H1 (cell line): ENCODE measurements at regions not wholly inside any gene's neighbourhood (a gene's known extent, or its start where the extent isn't known, plus 50 kb on each side); places are given as distances from the start of the nearest gene placed in this dataset.
A peak's percentile ranks its signal among the peaks of the same experiment; 100 is the strongest.

Experiments
- CTCF ChIA-PET: fragments of 300-600 bp; sonication (Branson Sonifier 250); formaldehyde crosslinking; loops from one replicate; lab custom pipeline; 2021; ENCODE audit not compliant: partially characterized antibody; lab: Charles Lee
- POLR2A ChIA-PET: fragments of 300-600 bp; sonication (Branson Sonifier 250); formaldehyde crosslinking; loops from one replicate; lab custom pipeline; 2021; ENCODE audit warnings: inconsistent platforms; ENCODE audit not compliant: partially characterized antibody; lab: Charles Lee
- DNase-seq, 2 experiments: peaks; one replicate each; pipeline versions ENCODE4 v3.0.0 to v3.0.0-alpha.2; 2010 to 2022; ENCODE audit warnings: low spot score in 2 of 2, low read depth in 1 of 2, mixed read lengths in 1 of 2
- FAIRE-seq: peaks from 2 replicates; lab custom pipeline; 2011; peaks lifted over from hg19 to GRCh38; lab: Jason Lieb, UNC
- H2AFZ ChIP-seq: 2 replicates; pipeline ENCODE4 v1.8.1; 2012; ENCODE audit warnings: low read length, inconsistent platforms
- H2AK5ac ChIP-seq: 2 replicates; pipeline ENCODE4 v1.6.1; 2013; ENCODE audit warnings: low read depth, low read length
- H2BK120ac ChIP-seq: replicated peaks from 2 replicates; pipeline ENCODE3; 2013; ENCODE audit warnings: low read depth, low read length, inconsistent platforms
- H2BK12ac ChIP-seq: 2 replicates; pipeline ENCODE4 v1.6.1; 2013; ENCODE audit warnings: low read depth, low read length
- H2BK15ac ChIP-seq: 2 replicates; pipeline ENCODE4 v1.6.1; 2013; ENCODE audit warnings: low read length
- H2BK20ac ChIP-seq: 2 replicates; pipeline ENCODE4 v1.6.1; 2013; ENCODE audit warnings: low read length
- H2BK5ac ChIP-seq: 2 replicates; pipeline ENCODE4 v1.6.1; 2013; ENCODE audit warnings: low read depth, low read length
- H3K14ac ChIP-seq: 2 replicates; pipeline ENCODE4 v1.6.1; 2013; ENCODE audit warnings: inconsistent platforms; ENCODE audit not compliant: insufficient read length
- H3K18ac ChIP-seq: 2 replicates; pipeline ENCODE4 v1.6.1; 2013; ENCODE audit warnings: low read length; ENCODE audit errors: extremely low read depth
- H3K23ac ChIP-seq: 2 replicates; pipeline ENCODE4 v1.6.1; 2013; ENCODE audit warnings: inconsistent platforms; ENCODE audit not compliant: insufficient read length
- H3K23me2 ChIP-seq: 2 replicates; pipeline ENCODE4 v1.6.1; 2013; ENCODE audit warnings: low read depth, low read length
- H3K27ac ChIP-seq: 2 replicates; pipeline ENCODE4 v1.6.1; 2011; ENCODE audit warnings: low read depth, low read length, inconsistent platforms
- H3K27me3 ChIP-seq, 4 experiments: replicated peaks in 1 of 4; 1 replicate in 1 of 4; 2 replicates in 3 of 4; pipeline versions ENCODE4 v1.6.1 to v1.8.1; 2011 to 2013; ENCODE audit warnings: low read length in 3 of 4, mild to moderate bottlenecking in 3 of 4, inconsistent platforms in 2 of 4, mixed read lengths in 2 of 4, moderate library complexity in 1 of 4; ENCODE audit not compliant: control insufficient read depth in 3 of 4, insufficient read depth in 3 of 4; ENCODE audit errors: extremely low read depth in 1 of 4
- H3K36me3 ChIP-seq, 4 experiments: 2 replicates each; pipeline versions ENCODE4 v1.6.1 to v1.8.1; 2011 to 2013; ENCODE audit warnings: mild to moderate bottlenecking in 4 of 4, low read length in 3 of 4, moderate library complexity in 2 of 4, control low read depth in 1 of 4, inconsistent platforms in 1 of 4; ENCODE audit not compliant: insufficient read depth in 4 of 4, control insufficient read depth in 2 of 4
- H3K4ac ChIP-seq: replicated peaks from 2 replicates; pipeline ENCODE3; 2013; ENCODE audit warnings: low read length, low read depth, mixed read lengths, inconsistent platforms; ENCODE audit not compliant: insufficient read length
- H3K4me1 ChIP-seq, 4 experiments: replicated peaks in 1 of 4; 1 replicate in 1 of 4; 2 replicates in 3 of 4; pipeline versions ENCODE4 v1.6.1 to v1.8.1; 2011 to 2013; ENCODE audit warnings: low read length in 3 of 4, inconsistent platforms in 2 of 4, mixed read lengths in 1 of 4; ENCODE audit not compliant: insufficient read depth in 4 of 4, control insufficient read depth in 3 of 4
- H3K4me2 ChIP-seq, 2 experiments: 2 replicates each; pipeline versions ENCODE4 v1.6.1 to v1.8.1; 2011 to 2013; ENCODE audit warnings: low read depth in 2 of 2, low read length in 2 of 2, control low read depth in 1 of 2, inconsistent platforms in 1 of 2, mild to moderate bottlenecking in 1 of 2; ENCODE audit not compliant: insufficient read depth in 1 of 2
- H3K4me3 ChIP-seq, 4 experiments: fragments of 200-600, 300-600 bp in 1 of 4; sonication (generic), shearing (Covaris generic), sonication (Bioruptor Twin) in 1 of 4; 2 replicates each; pipeline versions ENCODE4 v1.5.1 to v1.8.1; 2011 to 2016; ENCODE audit warnings: low read length in 4 of 4, low read depth in 3 of 4, control low read depth in 2 of 4, inconsistent platforms in 2 of 4, mild to moderate bottlenecking in 2 of 4, mixed read lengths in 1 of 4, moderate library complexity in 1 of 4; ENCODE audit not compliant: insufficient read depth in 2 of 4; ENCODE audit errors: extremely low read depth in 1 of 4
- H3K56ac ChIP-seq: replicated peaks from 2 replicates; pipeline ENCODE3; 2013; ENCODE audit warnings: low read depth, mild to moderate bottlenecking, mixed read lengths, low read length, inconsistent platforms; ENCODE audit not compliant: insufficient read length
- H3K79me1 ChIP-seq: 2 replicates; pipeline ENCODE4 v1.6.1; 2013; ENCODE audit warnings: low read depth, low read length, control low read depth
- H3K79me2 ChIP-seq, 2 experiments: 2 replicates each; pipeline versions ENCODE4 v1.6.1 to v1.8.1; 2012 to 2013; ENCODE audit warnings: low read length in 2 of 2, mild to moderate bottlenecking in 2 of 2, inconsistent platforms in 1 of 2; ENCODE audit not compliant: insufficient read depth in 2 of 2, control insufficient read depth in 1 of 2
- H3K9ac ChIP-seq, 4 experiments: replicated peaks in 1 of 4; 1 replicate in 1 of 4; 2 replicates in 3 of 4; pipeline versions ENCODE4 v1.6.1 to v1.8.1; 2011 to 2013; ENCODE audit warnings: low read depth in 3 of 4, low read length in 3 of 4, control low read depth in 2 of 4, mild to moderate bottlenecking in 2 of 4, moderate library complexity in 2 of 4, inconsistent platforms in 1 of 4; ENCODE audit errors: extremely low read depth in 1 of 4
- H3K9me3 ChIP-seq, 2 experiments: 2 replicates each; pipeline versions ENCODE4 v1.6.1 to v1.8.1; 2012 to 2013; ENCODE audit warnings: mild to moderate bottlenecking in 2 of 2, moderate library complexity in 2 of 2, control low read depth in 1 of 2, inconsistent platforms in 1 of 2, low read depth in 1 of 2, low read length in 1 of 2, mixed read lengths in 1 of 2; ENCODE audit not compliant: insufficient read depth in 2 of 2
- H4K20me1 ChIP-seq, 2 experiments: replicated peaks in 1 of 2; 2 replicates each; pipeline versions ENCODE3 to v1.8.1; 2011 to 2013; ENCODE audit warnings: inconsistent platforms in 2 of 2, low read length in 2 of 2, mild to moderate bottlenecking in 1 of 2; ENCODE audit not compliant: insufficient read depth in 2 of 2, control insufficient read depth in 1 of 2
- H4K5ac ChIP-seq: 2 replicates; pipeline ENCODE4 v1.6.1; 2013; ENCODE audit warnings: low read length, low read depth, mixed read lengths, inconsistent platforms; ENCODE audit not compliant: insufficient read length
- H4K8ac ChIP-seq: 2 replicates; pipeline ENCODE4 v1.8.0; 2013; ENCODE audit warnings: mild to moderate bottlenecking, moderate library complexity, low read length, inconsistent platforms; ENCODE audit not compliant: insufficient read depth; ENCODE audit errors: extremely low read depth
- H4K91ac ChIP-seq: replicated peaks from 2 replicates; pipeline ENCODE3; 2013; ENCODE audit warnings: low read length, mixed read lengths, inconsistent platforms; ENCODE audit not compliant: insufficient read length
- CHD1 ChIP-seq: IDR thresholded peaks from 2 replicates; pipeline ENCODE4 v1.6.1; 2012; ENCODE audit warnings: low read depth, low read length, improper control_type of control experiment
- EZH2 ChIP-seq: fragments of 200-600 bp; sonication (generic); IDR thresholded peaks from 2 replicates; pipeline ENCODE4 v1.7.1; 2012; ENCODE audit warnings: low read depth, mild to moderate bottlenecking, moderate library complexity, low read length, inconsistent platforms; ENCODE audit not compliant: severe bottlenecking
- GABPA ChIP-seq: IDR thresholded peaks from 2 replicates; pipeline ENCODE4 v1.6.1; 2011; ENCODE audit warnings: mild to moderate bottlenecking, low read length, moderate library complexity, borderline replicate concordance; ENCODE audit not compliant: insufficient read depth
- POU5F1 ChIP-seq: IDR thresholded peaks from 2 replicates; pipeline ENCODE4 v1.6.1; 2011; ENCODE audit warnings: low read depth, mild to moderate bottlenecking, low read length, moderate library complexity
- RAD21 ChIP-seq, 2 experiments: IDR thresholded peaks in 1 of 2; conservative IDR thresholded peaks in 1 of 2; 2 replicates each; pipeline ENCODE4 v1.6.1; 2011; ENCODE audit warnings: low read depth in 2 of 2, low read length in 2 of 2, improper control_type of control experiment in 1 of 2, inconsistent platforms in 1 of 2, mild to moderate bottlenecking in 1 of 2, moderate library complexity in 1 of 2
- SP1 ChIP-seq: IDR thresholded peaks from 2 replicates; pipeline ENCODE4 v1.6.1; 2011; ENCODE audit warnings: low read depth, low read length
- SP2 ChIP-seq: IDR thresholded peaks from 2 replicates; pipeline ENCODE4 v1.6.1; 2012; ENCODE audit warnings: mild to moderate bottlenecking, low read length, inconsistent platforms
- TAF1 ChIP-seq: IDR thresholded peaks from 2 replicates; pipeline ENCODE4 v1.6.1; 2011; ENCODE audit warnings: mild to moderate bottlenecking, low read depth, low read length
- TEAD4 ChIP-seq: IDR thresholded peaks from 2 replicates; pipeline ENCODE4 v1.6.1; 2012; ENCODE audit warnings: low read depth, low read length, inconsistent platforms, mixed read lengths
- WGBS, 2 experiments: shearing (Covaris generic) in 1 of 2; methylation state at CpG; one replicate each; pipeline versions ENCODE4 v1.1.6 to v1.1.7; 2013 to 2015; ENCODE audit warnings: low lambda C conversion rate in 2 of 2, mixed read lengths in 2 of 2, inconsistent platforms in 1 of 2, low coverage in 1 of 2, missing lambda C conversion rate in 1 of 2; ENCODE audit not compliant: insufficient replicate concordance in 2 of 2, insufficient coverage in 1 of 2, insufficient read length in 1 of 2; ENCODE audit errors: extremely low coverage in 1 of 2, missing lambda C conversion rate in 1 of 2; 5-methylcytosine and 5-hydroxymethylcytosine counted together
- TF ChIP-seq, protein P1 (sequence below), 3 experiments: IDR thresholded peaks; 1 replicate in 2 of 3; 2 replicates in 1 of 3; pipeline versions ENCODE4 v1.5.1 to v1.6.1; 2011; ENCODE audit warnings: low read length in 3 of 3, mild to moderate bottlenecking in 3 of 3, inconsistent platforms in 2 of 3, low read depth in 1 of 3, moderate library complexity in 1 of 3; ENCODE audit not compliant: insufficient read depth in 1 of 3; ENCODE audit errors: control extremely low read depth in 1 of 3

DNA sequence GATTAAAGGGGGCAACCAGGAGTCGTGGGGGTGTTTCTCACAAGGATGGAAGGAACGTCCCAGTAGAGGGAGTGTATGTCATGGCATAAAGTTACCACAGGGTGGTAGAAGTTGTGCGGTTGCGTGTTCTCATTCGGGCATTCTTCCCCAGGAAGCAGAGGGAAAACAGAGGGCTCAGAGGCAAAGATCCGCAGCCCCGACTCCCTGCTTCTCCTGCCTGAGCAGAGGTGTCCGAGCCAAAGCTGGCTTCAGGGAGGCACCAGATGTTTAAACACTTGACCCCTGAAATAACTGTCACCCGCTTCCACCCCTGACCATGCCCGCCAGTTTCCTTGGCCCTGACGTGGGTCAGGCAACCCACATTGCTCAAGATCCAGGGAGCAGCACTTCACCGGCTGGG is 83.7 kb downstream of the EN1 start:
- Histone ChIP-seq H2BK5ac (no peak overlapping the region), H3K23ac (no peak overlapping the region), H4K20me1 (no peaks in the 10 kb centered on the region), H3K4me2 (peak overlapping the region in 1 of 2 experiments; percentile 39; a peak in 2 of 4 replicates), H3K23me2 (no peaks in the 10 kb centered on the region), H3K27ac (no peak overlapping the region), H2AFZ (peak overlapping the region; percentile 91), H4K8ac (peak overlapping the region; percentile 89; the same call in 1 of the 2 replicates), H3K4me3 (no peak overlapping the region), H3K14ac (no peak overlapping the region), H4K91ac (peak overlapping the region; percentile 56), H3K27me3 (peaks cover 0 to 10% (median 6%) of the 10 kb centered on the region in 4 experiments; a peak in 5 of 7 replicates), H2BK15ac (0 out of 2 replicates have a peak overlapping the region, but pooled peaks have one; percentile 50), H4K5ac (no peak overlapping the region), H3K56ac (no peak overlapping the region), H3K18ac (no peak overlapping the region), H2AK5ac (no peak overlapping the region), H3K79me1 (no peaks in the 10 kb centered on the region), H3K4me1 (peaks cover 0 to 2% (median 0%) of the 10 kb centered on the region in 4 experiments; a peak in 2 of 7 replicates), H2BK12ac (0 out of 2 replicates have a peak overlapping the region, but pooled peaks have one; percentile 41), H3K36me3 (no peaks in the 10 kb centered on the region), H2BK20ac (no peak overlapping the region), H3K9ac (no peak overlapping the region), H3K4ac (peak overlapping the region; percentile 54), H2BK120ac (no peak overlapping the region), H3K79me2 (no peaks in the 10 kb centered on the region), H3K9me3 (no peaks in the 10 kb centered on the region)
- POLR2A ChIA-PET, result no interaction called here
- peak; percentile 35; the same call in 1 of the 2 replicates for TF ChIP-seq TEAD4
- TF ChIP-seq EZH2, result peak; percentile 27
- peak; percentile 84 to 86 for TF ChIP-seq RAD21 (IDR thresholded peaks at IDR 0.05 in 1 of 2, conservative IDR thresholded peaks at IDR 0.05 in 1 of 2; ENCODE audit: low read depth in 2 of 2, low read length in 2 of 2)
- TF ChIP-seq SP1, result no peak
- no peak for TF ChIP-seq CHD1
- TF ChIP-seq, protein P1, sequence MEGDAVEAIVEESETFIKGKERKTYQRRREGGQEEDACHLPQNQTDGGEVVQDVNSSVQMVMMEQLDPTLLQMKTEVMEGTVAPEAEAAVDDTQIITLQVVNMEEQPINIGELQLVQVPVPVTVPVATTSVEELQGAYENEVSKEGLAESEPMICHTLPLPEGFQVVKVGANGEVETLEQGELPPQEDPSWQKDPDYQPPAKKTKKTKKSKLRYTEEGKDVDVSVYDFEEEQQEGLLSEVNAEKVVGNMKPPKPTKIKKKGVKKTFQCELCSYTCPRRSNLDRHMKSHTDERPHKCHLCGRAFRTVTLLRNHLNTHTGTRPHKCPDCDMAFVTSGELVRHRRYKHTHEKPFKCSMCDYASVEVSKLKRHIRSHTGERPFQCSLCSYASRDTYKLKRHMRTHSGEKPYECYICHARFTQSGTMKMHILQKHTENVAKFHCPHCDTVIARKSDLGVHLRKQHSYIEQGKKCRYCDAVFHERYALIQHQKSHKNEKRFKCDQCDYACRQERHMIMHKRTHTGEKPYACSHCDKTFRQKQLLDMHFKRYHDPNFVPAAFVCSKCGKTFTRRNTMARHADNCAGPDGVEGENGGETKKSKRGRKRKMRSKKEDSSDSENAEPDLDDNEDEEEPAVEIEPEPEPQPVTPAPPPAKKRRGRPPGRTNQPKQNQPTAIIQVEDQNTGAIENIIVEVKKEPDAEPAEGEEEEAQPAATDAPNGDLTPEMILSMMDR (IDR thresholded peaks at IDR 0.05; ENCODE audit: control extremely low read depth in 1 of 3, insufficient read depth in 1 of 3, low read depth in 1 of 3, low read length in 3 of 3), result peak; percentile 56 to 81 (median 75)
- TF ChIP-seq SP2, result no peak
- TF ChIP-seq GABPA, result peak; percentile 58; the same call in 1 of the 2 replicates
- no peak for TF ChIP-seq TAF1
- TF ChIP-seq POU5F1, result no peak
- FAIRE-seq (peak; percentile 42), DNase-seq (peak; percentile 27 to 65)
- 44% methylated on average over 12 of the region's 12 CpGs; no CpG with 5 or more reads in 1 of the 2 experiments for WGBS, 2 experiments
- CTCF ChIA-PET, result interaction anchor here (0.7 to 2.5 kb wide), 20 partner anchors 8 to 332 kb away, joined by 3 to 10 read pairs (median 4); no protein-coding TSS in a partner anchor
